ENCODE measurements at regions not wholly inside any gene's neighbourhood (a gene's known extent, or its start where the extent isn't known, plus 50 kb on each side); places are given as distances from the start of the nearest gene placed in this dataset.

- no peak for TF ChIP-seq POLR2AphosphoS5 (IDR thresholded peaks at IDR 0.05)
- no peak for TF ChIP-seq CTCF (IDR thresholded peaks at IDR 0.05)
- TF ChIP-seq POLR2A (IDR thresholded peaks at IDR 0.05) = no peak
Observed at GRCh38 chr22:26910845-26911244, 253.5 kb downstream of the MIAT start.

Data from prostate gland (tissue), 2 donors.